ENCODE measurements at regions not wholly inside any gene's neighbourhood (a gene's known extent, or its start where the extent isn't known, plus 50 kb on each side); places are given as distances from the start of the nearest gene placed in this dataset.
"Not testable (repeated sequence)": the region's sequence is repeated elsewhere in the genome, so short reads cannot be mapped to it uniquely, and the experiment has no call there.

DNA sequence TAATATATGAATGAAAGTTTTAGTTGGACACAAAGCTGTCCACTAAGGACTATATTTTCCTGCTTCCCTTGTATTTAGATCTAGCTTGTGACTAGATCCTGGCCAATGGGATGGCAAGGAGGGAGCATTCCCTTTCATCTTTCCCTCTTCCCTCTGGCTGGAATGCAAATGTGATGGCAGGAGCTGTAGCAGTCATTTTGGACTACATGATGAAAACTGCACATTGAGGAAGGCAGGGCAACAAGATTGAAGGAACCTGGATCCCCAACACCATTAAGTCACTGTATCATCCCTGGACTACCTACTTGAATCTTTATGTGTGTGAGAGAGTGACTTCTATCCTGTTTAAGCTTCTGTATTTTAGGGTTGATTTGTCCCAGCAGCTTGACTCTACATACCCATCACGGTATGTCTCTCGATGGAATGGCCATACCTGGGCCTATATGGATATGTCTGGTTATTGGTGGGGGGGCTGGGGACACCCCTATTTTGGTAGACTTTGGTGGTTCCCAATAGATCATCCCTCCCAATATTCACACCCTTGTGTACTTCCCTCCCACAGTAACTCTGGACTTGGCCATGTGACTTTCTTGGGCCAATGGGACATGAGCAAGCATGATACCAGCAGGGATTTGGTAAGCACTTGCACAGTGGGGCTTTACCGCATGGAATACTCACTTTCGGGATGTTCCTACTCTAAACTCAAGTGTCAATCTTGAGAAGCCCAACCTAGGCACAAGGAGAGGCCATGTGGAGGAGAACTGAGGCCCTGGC is 128.5 kb downstream of the VEGFA start:
- no peak for DNase-seq

DNA sequence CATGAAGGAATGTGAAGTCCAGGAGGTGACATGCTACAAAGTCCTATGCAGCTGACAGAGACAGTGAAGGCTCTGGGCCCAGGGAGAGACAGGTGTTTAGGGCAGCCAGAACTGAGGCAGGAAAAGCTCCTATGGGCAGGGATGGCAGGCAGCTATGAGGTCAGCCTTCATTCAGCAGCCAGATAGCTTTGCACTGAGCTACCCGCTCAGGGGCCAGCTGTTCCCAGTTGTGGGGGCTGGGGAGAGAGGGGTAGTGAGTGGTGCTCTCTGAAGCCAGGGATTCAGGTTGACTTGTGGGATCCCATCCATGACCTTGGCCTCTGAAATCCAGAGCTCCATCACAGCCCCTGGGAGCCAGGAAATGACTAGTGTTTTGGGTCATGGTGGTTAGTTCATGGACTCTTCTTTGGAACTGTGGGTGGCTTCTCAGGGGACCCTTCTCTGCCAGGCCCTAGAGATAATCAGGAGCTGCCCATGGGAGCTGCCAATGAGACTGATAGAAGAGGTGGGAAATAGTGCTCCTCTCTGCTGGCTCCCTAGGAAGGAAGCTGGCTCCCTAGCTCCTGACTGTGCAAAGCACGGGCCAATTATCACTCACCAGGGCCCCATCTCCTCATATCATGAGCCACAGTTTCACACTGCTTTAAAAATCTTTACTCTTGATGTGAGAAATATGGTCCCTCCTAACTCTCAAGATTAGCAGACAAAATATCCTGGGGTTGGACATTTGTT is 127.7 kb downstream of the VEGFA start:
- DNase-seq = no peak

DNA sequence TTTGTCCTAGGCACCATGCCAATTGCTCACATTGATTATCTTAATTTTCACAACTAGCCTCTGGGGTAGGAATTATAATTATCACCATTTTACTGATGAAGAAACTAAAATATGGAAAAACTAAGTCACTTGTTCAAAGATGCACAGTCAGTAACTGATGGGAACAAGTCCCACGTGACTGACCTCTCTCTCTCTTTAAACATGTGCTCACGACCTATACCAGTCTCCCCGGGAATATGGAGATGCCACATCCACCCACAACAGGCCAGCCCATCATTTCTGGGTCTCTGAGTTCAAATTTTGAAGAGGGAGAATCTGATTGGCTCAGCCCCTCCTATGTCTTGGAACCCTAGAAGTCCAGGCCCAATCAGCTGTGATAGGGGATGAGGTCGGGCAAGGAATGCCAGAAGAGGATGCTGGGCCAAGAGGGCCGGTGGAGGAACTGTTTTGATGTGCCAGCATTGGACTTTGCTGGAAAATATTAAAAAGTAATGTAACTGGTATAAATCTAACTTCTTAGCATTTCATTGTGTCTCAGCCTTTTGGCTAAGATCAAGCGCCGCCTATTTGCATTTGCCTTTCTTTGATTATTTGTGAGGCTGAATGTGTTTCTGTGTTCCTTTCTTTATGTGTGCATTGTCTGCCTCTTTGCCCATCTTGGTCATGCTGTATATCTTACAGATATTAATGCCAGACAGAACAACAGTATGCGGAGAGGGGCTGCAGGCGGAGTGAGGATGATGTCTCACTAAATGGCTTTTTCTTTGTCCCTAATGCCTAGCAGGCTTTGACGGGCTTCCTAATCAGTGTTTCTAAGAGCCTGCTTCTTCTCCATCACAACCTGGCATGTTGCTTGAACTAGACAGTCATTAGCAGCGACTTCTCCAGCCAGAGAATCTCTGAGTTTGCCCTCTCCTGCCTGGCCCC is 126.6 kb downstream of the VEGFA start:
- DNase-seq = no peak

DNA sequence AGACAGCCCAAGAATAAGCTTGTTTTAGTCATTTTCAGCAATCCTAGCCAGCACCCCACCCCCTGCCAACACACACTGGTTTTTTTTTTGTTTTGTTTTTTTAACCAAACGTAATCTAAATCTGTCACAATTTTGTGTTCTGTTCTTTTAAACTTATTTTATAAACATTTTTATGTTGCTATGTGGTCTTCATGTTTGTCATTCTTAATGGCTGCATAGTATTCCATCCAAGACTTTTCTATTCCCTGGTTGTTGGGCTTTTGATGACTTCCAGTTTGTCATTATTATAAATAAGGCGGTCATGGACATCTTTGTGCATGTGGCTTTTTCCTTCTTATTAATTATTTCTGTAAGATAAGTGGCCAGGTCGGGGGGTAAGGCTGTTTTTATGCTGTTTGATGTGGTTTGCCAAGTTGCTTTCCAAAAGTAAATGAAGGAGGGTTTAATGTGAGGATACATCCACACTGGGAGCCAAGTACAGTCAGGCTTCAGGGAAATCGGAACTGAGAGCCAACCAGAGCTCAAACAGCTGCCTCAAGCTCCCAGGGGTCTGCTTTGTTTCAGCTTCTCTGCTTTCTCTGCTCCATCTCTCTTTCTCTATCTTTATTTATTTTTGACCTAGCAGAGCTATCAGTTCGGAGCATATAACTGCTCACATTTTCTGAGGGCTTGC is 125.8 kb downstream of the VEGFA start:
- DNase-seq = no peak

DNA sequence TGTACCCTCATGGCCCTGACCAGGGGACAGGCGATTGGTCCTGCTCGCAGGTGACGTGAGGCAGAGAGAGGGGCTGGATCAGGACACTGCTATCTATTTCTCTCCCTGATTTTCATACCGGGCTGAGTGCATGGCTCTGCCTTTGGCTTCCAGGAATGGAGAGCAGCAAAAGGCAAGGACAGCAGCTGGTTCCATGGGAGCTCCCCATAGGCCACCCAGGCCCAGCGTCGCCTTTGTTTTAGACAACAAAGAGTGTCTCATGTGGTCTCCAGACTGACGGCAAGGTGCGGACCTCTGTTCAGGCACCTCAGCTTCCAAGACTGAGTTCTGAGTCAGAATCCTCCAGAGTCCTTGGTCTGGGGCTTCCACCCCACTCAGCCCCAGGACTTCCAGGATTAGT is 123.1 kb downstream of the VEGFA start:
- no peak for DNase-seq

DNA sequence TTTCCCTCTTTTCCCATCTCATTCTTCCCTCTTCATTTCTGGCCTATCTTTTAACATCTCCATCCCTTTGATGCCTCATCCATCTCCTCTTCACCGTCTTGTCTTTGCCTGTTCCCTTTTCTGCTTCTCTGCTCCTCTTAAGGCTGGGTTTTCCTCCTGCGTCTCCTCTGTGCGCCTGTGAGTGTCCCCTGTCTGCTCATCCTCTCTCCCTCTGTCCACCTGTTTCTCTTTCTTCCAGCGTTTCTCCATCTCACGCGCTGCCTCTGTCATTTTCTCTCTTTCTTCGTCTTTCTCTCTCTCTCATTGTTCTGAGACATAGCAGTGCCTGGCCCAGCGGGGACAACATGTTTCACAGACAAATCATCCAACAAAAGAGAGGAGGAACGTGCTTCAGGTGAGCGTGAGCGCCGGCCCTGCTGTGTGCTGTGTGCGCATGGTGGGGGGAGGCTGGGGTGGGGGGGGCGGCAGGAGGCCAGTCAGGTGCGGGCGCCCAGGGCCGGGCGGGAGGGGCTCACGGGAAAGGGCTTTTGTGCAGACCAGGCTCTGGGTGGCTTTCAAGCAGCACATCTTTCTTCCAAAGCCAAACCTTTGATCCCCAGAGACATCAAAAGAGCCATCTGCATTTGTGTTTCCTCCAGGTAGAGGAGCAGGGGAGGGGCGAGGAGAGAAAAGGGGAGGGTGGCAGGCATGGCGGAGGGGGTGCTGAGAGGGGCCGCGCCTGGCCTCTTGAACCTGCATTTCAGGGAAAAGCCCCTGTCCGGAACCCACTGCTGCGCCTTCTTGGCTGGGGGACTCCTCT is 121.3 kb downstream of the VEGFA start:
- peak; percentile 56 for DNase-seq

DNA sequence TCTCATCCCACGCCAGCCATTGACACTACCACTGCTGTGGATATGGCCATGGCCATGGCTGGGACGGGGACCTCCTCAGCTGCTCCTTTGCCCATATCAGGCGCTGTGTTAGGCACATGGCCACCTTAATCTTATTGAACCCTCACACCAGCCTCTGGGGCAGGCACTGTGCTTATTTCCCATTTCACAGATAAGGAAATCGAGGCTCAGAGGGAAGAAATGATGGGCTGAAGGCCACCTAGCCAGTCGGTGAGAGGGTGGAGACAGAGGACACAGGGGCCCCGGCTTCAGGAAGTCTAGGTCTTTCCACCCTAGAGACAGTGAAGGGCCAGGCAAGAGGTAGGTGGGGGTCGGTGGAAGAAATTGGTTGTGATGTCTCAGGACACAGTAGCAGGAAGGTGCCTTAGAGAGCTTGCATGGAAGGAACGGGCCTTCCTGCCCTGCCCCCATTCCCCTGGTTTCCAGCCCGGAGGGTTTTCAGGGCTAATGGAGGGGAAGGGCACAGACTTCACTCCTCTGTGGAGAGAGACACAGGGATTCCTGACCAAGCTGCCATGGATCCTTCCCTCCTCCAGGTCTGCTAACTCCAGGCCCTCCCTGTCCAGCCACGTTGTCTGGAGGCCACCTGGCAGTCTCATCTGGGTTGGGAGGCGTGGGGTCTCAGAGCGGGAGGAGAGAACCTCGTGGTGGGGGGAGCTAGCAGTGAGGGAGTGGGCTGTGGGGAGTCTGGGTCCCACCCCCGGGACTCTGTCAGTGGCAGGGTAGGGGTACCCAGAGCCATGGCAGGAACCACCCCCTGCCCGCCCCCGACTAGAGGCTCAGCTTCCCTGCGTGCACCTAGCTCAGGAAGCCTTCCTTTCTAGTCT is 120.4 kb downstream of the VEGFA start:
- DNase-seq = peak; percentile 37

DNA sequence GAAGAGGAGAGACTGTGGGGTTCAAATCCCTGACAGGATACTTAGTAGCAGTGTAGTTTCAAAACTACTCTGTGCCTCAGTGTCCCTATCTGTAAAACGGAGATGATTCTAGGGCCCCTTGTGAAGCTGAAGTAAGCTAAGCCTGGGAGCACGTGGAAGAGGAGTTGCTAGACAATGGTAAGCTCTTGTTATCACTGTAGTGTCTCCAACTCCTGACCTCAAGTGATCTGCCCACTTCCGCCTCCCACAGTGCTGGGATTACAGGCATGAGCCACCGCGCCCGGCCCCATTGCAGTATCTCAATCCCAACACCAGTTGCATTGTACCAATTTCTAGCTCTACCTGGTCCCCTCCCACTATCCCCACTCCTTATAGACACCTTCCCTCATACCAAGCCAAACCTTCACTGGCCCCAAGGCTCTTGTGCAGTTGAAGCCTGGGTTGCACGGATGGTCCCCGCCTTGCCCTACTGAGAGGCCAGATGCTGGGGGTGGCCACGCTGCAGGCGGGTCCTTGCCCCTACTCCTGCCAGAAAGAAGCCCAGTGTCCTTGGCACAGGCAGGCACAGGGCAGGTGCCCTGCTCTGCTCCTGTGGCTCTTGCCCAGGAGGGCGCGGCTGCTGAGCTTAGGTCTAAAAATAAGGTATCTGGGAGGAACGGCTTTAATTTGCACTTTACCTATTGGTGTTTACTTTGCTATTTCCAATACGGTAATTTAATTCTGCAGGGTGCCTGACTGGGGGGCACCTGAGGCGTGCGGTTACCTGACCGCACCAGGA is 118.1 kb downstream of the VEGFA start:
- DNase-seq = no peak

DNA sequence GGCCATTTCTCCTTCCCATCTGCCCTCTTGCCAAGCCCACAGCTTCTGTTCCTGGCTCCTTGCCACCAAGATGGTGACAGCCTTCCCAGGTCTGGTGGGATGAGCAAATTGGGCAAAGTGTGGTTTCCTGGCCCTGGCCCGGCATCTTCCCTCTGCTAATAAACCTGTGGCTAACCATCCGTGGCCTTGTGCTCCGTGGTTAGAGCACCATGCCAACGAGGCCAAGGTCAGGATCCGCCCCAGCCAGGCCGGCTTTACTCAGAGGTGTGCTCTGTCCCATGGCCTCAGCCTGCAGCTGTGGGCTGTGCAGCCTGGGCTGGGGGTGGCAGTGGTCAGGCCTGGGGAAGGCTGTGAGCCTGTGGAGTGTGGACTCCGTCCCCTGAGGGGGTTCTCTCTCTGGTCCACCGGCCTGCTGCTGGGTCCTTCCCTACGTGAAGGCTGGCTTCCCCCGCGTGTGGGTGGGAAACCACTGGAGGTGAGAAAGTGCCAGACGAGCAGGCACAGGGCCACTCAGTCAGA is 117.4 kb downstream of the VEGFA start:
- DNase-seq = no peak

DNA sequence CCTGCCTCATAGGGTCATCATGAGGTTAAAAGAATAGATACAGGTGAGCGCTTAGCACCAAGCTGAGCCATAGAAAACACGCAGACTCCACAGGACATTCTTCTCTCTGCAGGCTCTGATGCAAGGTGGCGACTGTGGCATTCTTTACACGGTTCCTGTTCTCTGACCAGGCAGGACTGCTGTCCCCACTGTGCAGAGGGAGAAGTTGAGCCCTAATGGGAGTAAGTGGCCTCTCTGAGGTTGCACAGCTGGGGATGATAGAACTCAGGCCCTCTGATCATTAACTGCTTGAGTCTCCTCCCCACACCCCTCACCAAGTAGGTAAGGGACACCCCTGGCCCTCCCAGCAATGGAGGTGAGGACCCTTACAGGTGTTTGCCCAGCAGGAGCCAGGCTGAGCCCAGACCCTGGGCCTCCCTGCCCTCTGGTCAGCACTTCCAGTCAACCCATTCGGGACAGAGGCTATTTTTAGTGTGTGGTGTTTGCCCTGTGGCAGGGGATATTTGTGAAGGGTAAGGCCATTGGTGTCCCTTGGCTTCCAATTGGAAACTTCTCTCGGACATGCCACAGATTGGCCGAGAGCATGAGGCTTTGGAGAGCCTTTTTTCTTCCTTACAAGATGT is 116.8 kb downstream of the VEGFA start:
- DNase-seq = no peak

DNA sequence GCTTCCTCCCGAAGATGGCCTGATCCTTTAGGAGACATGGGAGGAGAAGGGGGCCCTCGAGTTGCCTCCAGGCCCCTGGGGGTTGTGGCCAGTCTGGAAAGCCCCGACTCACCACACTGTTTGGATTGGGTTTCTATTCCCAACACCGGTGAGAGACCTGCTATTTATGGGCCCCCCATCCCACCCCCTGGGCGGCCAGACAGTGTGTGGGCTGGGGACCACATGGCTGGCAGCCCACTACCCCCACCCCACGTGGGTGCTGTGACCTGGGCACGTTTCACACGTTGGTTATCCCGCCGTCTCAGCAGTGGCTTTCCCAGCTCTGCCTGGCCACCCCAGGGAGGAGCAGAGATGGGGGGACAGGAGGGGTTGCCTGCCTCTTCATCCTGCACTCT is 116.1 kb downstream of the VEGFA start:
- DNase-seq = no peak

DNA sequence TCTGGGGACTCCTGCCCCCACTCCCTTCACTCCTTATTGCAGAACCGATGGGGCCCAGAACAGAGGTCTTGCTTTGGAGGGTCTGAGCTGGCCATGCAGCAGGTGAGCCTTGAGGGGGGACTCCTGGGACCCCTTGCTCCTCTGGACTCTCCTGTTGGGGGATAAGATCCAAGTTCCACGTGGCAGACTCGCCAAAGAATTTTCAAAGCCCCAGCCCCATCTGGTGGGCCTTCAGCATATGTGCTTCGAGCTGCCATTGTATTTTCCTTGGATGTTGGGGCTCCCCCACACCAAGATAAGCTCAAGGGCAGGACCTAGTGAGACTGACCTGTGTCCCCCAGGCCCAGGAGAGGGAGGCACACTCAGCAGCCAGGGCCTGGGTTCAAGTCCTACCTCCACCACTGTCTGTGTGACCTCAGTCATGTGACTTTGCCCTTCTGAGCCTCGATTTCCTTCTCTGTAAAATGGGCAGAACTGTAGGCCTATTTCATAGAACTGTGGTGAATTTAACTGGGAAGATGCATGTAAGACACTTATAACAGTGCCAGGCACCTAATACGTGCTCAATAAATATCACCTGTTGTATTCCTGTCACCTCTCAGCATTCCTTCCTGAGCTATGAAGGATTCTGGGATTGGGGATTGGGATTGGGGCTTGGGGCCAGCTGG is 115.5 kb downstream of the VEGFA start:
- DNase-seq = no peak

DNA sequence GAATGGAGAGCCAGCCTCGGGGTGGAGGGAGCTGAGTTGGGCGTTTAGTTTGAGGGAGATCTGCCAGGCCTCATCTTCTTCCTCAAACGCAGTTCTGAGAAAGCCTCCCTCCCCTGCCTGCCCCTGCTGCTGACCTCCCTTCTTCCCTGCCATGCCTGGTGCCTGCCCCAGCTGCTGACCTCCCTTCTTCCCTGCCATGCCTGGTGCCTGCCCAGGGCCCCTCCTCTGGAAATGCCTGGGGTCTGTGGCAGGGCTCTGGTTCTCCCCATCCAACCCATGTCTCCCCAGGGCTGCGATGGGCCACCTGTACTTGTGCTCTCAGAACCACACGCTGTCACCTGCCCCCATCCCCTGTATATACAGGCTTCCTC is 114.6 kb downstream of the VEGFA start:
- no peak for DNase-seq

DNA sequence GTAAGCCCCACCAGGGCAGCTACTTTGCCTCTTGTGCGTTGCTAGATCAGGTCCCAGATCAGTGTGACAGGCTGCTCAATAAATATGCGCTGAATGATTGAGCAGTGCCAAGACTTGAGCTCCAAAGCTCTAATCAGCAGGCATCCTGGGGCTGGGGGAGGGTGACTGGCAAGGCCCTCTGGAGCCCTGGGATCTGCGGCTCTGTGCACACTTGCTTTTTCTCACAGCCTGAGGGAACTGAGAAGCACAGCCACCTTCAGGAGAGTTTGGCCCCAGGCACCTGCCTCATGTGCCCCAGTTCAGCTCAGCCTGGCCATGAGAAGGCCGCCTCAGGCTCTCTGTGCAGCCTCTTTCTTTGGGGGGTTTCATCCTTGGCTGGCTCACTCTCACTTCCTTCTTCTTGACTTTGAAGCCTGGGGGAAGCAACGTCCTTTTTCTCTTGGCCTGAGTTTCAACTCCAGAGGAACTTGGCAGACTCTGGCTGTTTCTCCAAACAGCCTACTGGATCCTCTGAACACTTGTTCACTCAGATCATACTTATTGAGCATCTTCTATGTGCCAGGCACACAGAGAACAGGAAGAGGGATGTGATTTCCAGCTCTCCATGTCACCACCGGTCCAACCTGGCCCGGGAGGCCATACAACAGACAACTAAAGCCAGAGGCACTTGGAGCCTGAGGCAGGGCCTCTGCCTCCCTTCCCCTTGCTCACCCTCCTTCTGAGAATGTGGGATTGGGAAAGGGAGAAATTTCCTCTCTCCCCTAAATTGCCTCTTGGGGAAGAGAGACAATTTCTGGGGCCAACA is 114.0 kb downstream of the VEGFA start:
- DNase-seq = peak; percentile 36

DNA sequence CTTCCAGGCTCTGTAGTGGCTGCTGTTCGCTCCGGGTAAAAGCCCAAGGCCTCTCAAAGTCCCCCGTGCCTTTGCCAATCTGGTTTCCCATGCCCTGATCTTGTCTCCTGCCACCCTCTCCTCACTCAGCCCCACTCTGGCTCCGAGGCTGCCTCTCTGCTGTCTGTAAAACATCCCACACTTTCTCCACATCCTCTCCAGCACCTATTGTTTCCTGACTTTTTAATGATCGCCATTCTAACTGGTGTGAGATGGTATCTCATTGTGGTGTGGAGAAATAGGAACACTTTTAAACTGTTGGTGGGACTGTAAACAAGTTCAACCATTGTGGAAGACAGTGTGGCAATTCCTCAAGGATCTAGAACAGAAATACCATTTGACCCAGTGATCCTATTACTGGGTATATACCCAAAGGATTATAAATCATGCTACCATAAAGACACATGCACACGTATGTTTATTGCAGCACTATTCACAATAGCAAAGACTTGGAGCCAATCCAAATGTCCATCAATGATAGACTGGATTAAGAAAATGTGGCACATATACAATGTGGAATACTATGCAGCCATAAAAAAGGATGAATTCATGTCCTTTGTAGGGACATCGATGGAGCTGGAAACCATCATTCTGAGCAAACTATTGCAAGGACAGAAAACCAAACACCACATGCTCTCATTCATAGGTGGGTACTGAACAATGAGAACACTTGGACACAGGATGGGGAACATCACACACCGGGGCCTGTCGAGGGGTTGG is 112.9 kb downstream of the VEGFA start:
- not testable (repeated sequence) for DNase-seq

DNA sequence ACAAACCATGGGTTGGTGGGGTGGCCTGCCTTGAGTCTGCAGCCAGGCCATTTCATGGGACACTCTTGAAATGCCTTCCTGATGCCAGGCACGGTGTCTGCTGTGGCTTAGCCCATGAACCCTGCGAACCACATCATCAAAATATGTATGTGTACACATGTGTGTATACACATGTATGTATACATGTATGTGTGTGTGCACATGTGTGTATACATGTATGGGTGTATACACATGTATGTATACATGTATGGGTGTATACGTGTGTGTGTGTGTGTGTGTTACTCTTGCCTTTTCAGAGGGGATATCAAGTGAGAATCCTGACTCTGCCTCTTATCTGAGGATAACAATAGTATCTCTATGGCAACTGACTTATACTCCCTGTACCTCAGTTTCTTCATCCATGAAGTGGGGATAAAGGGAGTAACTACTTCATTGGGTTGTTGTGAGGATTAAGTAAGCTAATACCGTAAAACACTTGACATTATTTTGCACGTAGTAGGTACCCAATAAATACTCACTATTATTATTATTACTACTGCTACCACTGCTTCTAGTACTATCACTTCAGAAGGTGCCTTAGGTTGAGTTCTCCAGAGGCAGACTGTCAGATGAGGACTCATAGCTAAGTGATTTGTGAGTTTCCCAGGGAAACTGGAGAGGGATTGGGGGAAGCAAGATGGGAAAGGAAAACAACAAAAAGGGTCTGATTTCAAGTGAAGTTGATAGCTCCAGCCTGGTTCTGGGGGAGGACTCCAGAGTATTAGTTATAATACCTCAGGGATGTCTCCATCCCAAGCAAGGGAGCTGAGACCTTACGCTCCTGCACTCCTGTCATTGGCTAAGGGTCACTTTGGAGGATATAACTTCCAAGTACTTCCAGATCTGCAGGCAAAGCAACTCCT is 110.5 kb downstream of the VEGFA start:
- no peak for DNase-seq
